HFFc6 (cell line): ENCODE measurements at regions not wholly inside any gene's neighbourhood (a gene's known extent, or its start where the extent isn't known, plus 50 kb on each side); places are given as distances from the start of the nearest gene placed in this dataset.
"Not testable (repeated sequence)": the region's sequence is repeated elsewhere in the genome, so short reads cannot be mapped to it uniquely, and the experiment has no call there.

Experiments
- DNase-seq: peaks from one replicate; pipeline ENCODE4 v3.0.0-alpha.2; 2018
- H3K27ac Mint-ChIP-seq: 2 replicates; pipeline ENCODE4 v1.8.0; 2020; ENCODE audit warnings: mild to moderate bottlenecking, mixed read lengths
- H3K27me3 Mint-ChIP-seq: 2 replicates; pipeline ENCODE4 v1.8.0; 2021; ENCODE audit warnings: mild to moderate bottlenecking, moderate library complexity, mixed read lengths; ENCODE audit not compliant: insufficient read depth
- H3K36me3 Mint-ChIP-seq: 2 replicates; pipeline ENCODE4 v1.8.0; 2021; ENCODE audit warnings: low read depth, mixed read lengths
- H3K4me1 Mint-ChIP-seq: 2 replicates; pipeline ENCODE4 v1.8.0; 2020; ENCODE audit warnings: low read depth, mixed read lengths
- H3K4me3 Mint-ChIP-seq: 2 replicates; pipeline ENCODE4 v1.8.0; 2020; ENCODE audit warnings: mild to moderate bottlenecking, moderate library complexity, mixed read lengths
- H3K9me3 Mint-ChIP-seq: 2 replicates; pipeline ENCODE4 v1.8.0; 2020; ENCODE audit warnings: mild to moderate bottlenecking, mixed read lengths
- CTCF ChIP-seq: fragments of 200-600 bp; sonication (generic); IDR thresholded peaks from 2 replicates; pipeline ENCODE4 v1.5.0; 2021; ENCODE audit warnings: antibody characterized with exemption, mild to moderate bottlenecking

DNA sequence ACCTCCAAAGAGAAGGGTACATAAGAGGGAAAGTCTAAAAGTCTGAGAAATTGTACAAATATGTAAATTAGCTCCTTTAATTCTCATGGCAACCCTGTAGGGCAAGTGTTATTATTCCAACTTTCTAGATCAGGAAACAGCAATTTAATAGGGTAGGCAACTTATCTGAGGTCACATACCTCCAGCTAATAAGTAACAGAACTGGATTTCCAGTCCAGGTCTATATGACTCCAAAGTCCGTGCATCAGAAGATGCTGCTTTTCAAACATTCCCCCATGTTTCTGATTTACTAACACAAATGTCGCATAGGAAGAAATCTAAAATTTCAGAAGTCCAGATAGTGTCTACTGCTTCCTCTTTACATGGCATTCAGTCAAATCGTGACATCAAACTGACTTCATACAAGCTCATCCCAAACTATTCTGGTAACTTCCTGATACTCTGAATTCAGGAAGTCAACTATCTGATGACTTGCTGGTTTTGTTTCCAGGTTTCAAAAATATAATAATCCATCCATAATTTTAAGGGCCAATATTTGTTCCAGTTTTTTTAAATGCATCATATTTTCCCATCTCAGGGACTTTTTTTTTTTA is 419.3 kb upstream of the ACVR2A start:
- peaks cover 47% of the 10 kb centered on the region for H3K9me3 Mint-ChIP-seq
- no peaks in the 10 kb centered on the region for H3K4me1 Mint-ChIP-seq
- TF ChIP-seq CTCF: no peak
- no peak overlapping the region for H3K4me3 Mint-ChIP-seq
- H3K27ac Mint-ChIP-seq: no peak overlapping the region
- no peak for DNase-seq
- no peaks in the 10 kb centered on the region for H3K36me3 Mint-ChIP-seq
- no peaks in the 10 kb centered on the region for H3K27me3 Mint-ChIP-seq

- H3K36me3 Mint-ChIP-seq: no peaks in the 10 kb centered on the region
- H3K27ac Mint-ChIP-seq: no peak overlapping the region
- DNase-seq: no peak
- no peak for TF ChIP-seq CTCF
- no peaks in the 10 kb centered on the region for H3K27me3 Mint-ChIP-seq
- H3K9me3 Mint-ChIP-seq: peaks cover 54% of the 10 kb centered on the region
- no peaks in the 10 kb centered on the region for H3K4me1 Mint-ChIP-seq
- H3K4me3 Mint-ChIP-seq: no peak overlapping the region
Measured at GRCh38 chr2:147424766-147425165, 420.1 kb upstream of the ACVR2A start.

- no peaks in the 10 kb centered on the region; the same call in 1 of the 2 replicates for H3K27me3 Mint-ChIP-seq
- peaks cover 52% of the 10 kb centered on the region for H3K9me3 Mint-ChIP-seq
- H3K36me3 Mint-ChIP-seq: no peaks in the 10 kb centered on the region
- DNase-seq: no peak
- no peak for TF ChIP-seq CTCF
- H3K4me1 Mint-ChIP-seq: no peaks in the 10 kb centered on the region
- H3K27ac Mint-ChIP-seq: no peak overlapping the region
- H3K4me3 Mint-ChIP-seq: no peak overlapping the region
Measured at GRCh38 chr2:147420947-147421675, 423.7 kb upstream of the ACVR2A start.

- H3K27ac Mint-ChIP-seq: no peak overlapping the region
Measured at GRCh38 chr2:147420517-147420916, 424.3 kb upstream of the ACVR2A start.

DNA sequence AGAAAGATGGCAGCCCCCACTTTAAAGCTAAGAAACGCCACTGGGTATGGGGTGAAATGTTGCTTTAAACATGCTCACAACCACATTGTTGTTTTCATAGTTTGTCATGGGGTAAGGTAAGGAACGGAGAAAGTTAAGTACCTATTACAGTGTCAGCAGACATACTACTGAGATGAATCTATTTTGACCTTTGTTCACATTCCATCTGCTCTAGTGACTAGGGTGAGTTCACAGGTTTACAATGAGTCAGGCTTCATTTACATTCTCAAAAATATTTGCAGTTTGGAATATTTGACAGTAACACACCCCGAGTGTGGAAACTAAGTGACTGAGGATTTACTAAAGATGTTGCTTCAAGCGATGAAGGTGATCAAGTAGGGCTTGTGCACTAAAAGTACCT is 428.7 kb upstream of the ACVR2A start:
- no peaks in the 10 kb centered on the region; the same call in 1 of the 2 replicates for H3K27me3 Mint-ChIP-seq
- no peak overlapping the region for H3K4me3 Mint-ChIP-seq
- no peaks in the 10 kb centered on the region for H3K4me1 Mint-ChIP-seq
- H3K27ac Mint-ChIP-seq: no peak overlapping the region
- peaks cover 61% of the 10 kb centered on the region for H3K9me3 Mint-ChIP-seq
- TF ChIP-seq CTCF: no peak
- no peak for DNase-seq
- H3K36me3 Mint-ChIP-seq: no peaks in the 10 kb centered on the region

More at GRCh38 chr2:147420517-147420916, 424.3 kb upstream of the ACVR2A start:
- Mint-ChIP-seq H3K4me1 (no peaks in the 10 kb centered on the region), H3K36me3 (no peaks in the 10 kb centered on the region), H3K9me3 (peaks cover 52% of the 10 kb centered on the region), H3K4me3 (no peak overlapping the region), H3K27me3 (no peaks in the 10 kb centered on the region; the same call in 1 of the 2 replicates)
- DNase-seq: no peak
- no peak for TF ChIP-seq CTCF

- not testable (repeated sequence) for DNase-seq, H3K4me1 Mint-ChIP-seq, H3K27ac Mint-ChIP-seq, H3K4me3 Mint-ChIP-seq, H3K36me3 Mint-ChIP-seq, H3K27me3 Mint-ChIP-seq
- H3K9me3 Mint-ChIP-seq: peaks cover 57% of the 10 kb centered on the region
Measured at GRCh38 chr2:147414656-147415055, 430.2 kb upstream of the ACVR2A start.
